Ishikawa (cell line): ENCODE measurements at regions not wholly inside any gene's neighbourhood (a gene's known extent, or its start where the extent isn't known, plus 50 kb on each side); places are given as distances from the start of the nearest gene placed in this dataset.

Source experiments
- CEBPB ChIP-seq: IDR thresholded peaks from 2 replicates; pipeline ENCODE4 v1.6.1; 2012
- CREB1 ChIP-seq: IDR thresholded peaks from 2 replicates; pipeline ENCODE4 v1.6.1; 2012; ENCODE audit warnings: low read depth
- EGR1 ChIP-seq: IDR thresholded peaks from 2 replicates; pipeline ENCODE4 v1.6.1; 2012
- EP300 ChIP-seq: IDR thresholded peaks from 2 replicates; pipeline ENCODE4 v1.6.1; 2012; ENCODE audit warnings: borderline replicate concordance
- FOXM1 ChIP-seq: IDR thresholded peaks from 2 replicates; pipeline ENCODE4 v1.6.1; 2012; ENCODE audit warnings: low read depth, borderline replicate concordance
- MAX ChIP-seq: IDR thresholded peaks from 2 replicates; pipeline ENCODE4 v1.6.1; 2012
- NFIC ChIP-seq: IDR thresholded peaks from 2 replicates; pipeline ENCODE4 v1.6.1; 2012
- RAD21 ChIP-seq: IDR thresholded peaks from 2 replicates; pipeline ENCODE4 v1.6.1; 2012; ENCODE audit warnings: low read depth
- TAF1 ChIP-seq: IDR thresholded peaks from 2 replicates; pipeline ENCODE4 v1.6.1; 2012; ENCODE audit warnings: low read depth, mild to moderate bottlenecking
- TCF12 ChIP-seq: IDR thresholded peaks from 2 replicates; pipeline ENCODE4 v1.6.1; 2012; ENCODE audit warnings: low read depth
- TEAD4 ChIP-seq: IDR thresholded peaks from 2 replicates; pipeline ENCODE4 v1.6.1; 2012
- USF1 ChIP-seq: IDR thresholded peaks from 2 replicates; pipeline ENCODE4 v1.6.1; 2012
- YY1 ChIP-seq: IDR thresholded peaks from 2 replicates; pipeline ENCODE4 v1.6.1; 2012; ENCODE audit warnings: low read depth
- ZBTB7A ChIP-seq: IDR thresholded peaks from 2 replicates; pipeline ENCODE4 v1.6.1; 2012; ENCODE audit warnings: low read depth
- TF ChIP-seq, protein P1 (sequence below): IDR thresholded peaks from 2 replicates; pipeline ENCODE4 v1.6.1; 2012; ENCODE audit warnings: low read depth, mild to moderate bottlenecking

- no peak for TF ChIP-seq NFIC
- no peak for TF ChIP-seq CREB1
- no peak for TF ChIP-seq CEBPB
- TF ChIP-seq YY1, result no peak
- no peak for TF ChIP-seq MAX
- TF ChIP-seq EGR1, result no peak
- no peak for TF ChIP-seq TEAD4
- TF ChIP-seq TAF1, result no peak
- TF ChIP-seq USF1, result no peak
- TF ChIP-seq RAD21, result no peak
- TF ChIP-seq FOXM1, result no peak
- TF ChIP-seq, protein P1, sequence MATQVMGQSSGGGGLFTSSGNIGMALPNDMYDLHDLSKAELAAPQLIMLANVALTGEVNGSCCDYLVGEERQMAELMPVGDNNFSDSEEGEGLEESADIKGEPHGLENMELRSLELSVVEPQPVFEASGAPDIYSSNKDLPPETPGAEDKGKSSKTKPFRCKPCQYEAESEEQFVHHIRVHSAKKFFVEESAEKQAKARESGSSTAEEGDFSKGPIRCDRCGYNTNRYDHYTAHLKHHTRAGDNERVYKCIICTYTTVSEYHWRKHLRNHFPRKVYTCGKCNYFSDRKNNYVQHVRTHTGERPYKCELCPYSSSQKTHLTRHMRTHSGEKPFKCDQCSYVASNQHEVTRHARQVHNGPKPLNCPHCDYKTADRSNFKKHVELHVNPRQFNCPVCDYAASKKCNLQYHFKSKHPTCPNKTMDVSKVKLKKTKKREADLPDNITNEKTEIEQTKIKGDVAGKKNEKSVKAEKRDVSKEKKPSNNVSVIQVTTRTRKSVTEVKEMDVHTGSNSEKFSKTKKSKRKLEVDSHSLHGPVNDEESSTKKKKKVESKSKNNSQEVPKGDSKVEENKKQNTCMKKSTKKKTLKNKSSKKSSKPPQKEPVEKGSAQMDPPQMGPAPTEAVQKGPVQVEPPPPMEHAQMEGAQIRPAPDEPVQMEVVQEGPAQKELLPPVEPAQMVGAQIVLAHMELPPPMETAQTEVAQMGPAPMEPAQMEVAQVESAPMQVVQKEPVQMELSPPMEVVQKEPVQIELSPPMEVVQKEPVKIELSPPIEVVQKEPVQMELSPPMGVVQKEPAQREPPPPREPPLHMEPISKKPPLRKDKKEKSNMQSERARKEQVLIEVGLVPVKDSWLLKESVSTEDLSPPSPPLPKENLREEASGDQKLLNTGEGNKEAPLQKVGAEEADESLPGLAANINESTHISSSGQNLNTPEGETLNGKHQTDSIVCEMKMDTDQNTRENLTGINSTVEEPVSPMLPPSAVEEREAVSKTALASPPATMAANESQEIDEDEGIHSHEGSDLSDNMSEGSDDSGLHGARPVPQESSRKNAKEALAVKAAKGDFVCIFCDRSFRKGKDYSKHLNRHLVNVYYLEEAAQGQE, result no peak
- no peak for TF ChIP-seq TCF12
- TF ChIP-seq EP300, result no peak
Measured at GRCh38 chr11:27228906-27229290, 134.1 kb downstream of the CCDC34 start.

- TF ChIP-seq CEBPB (no peak), NFIC (no peak), FOXM1 (no peak), MAX (no peak)
Measured at GRCh38 chr11:27228232-27228905, 134.6 kb downstream of the CCDC34 start.

DNA sequence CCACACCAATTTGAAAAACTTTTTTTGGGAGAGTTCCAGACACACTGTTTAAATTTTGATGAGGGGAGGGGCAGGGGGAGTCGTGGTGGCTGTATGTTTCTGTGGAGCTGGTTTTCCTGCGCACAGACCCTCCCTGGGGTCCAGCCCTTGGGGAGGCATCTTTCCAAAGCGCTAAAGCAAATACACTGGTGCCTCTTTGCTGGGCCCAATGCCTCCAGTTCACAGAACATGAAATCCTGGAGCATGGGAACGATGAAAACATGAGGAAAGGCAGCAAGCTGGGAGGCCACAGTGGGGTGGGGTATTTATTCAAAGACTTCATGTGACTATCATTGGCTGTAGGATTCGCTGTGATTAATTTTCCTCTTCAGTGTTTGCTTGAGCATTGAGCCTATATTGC lies 135.3 kb downstream of the CCDC34 start:
- no peak for TF ChIP-seq EP300
- TF ChIP-seq MAX, result no peak
- no peak for TF ChIP-seq EGR1
- TF ChIP-seq TEAD4, result no peak
- TF ChIP-seq RAD21, result no peak
- no peak for TF ChIP-seq FOXM1
- no peak for TF ChIP-seq ZBTB7A
- no peak for TF ChIP-seq TAF1
- no peak for TF ChIP-seq NFIC
- TF ChIP-seq CREB1, result no peak

GRCh38 chr11:27219487-27220039 lies 143.5 kb downstream of the CCDC34 start:
- TF ChIP-seq YY1, result peak; percentile 68

GRCh38 chr11:27218421-27219038 lies 144.5 kb downstream of the CCDC34 start:
- no peak for TF ChIP-seq TAF1
- no peak for TF ChIP-seq EP300
- no peak for TF ChIP-seq CEBPB
- no peak for TF ChIP-seq TEAD4

DNA sequence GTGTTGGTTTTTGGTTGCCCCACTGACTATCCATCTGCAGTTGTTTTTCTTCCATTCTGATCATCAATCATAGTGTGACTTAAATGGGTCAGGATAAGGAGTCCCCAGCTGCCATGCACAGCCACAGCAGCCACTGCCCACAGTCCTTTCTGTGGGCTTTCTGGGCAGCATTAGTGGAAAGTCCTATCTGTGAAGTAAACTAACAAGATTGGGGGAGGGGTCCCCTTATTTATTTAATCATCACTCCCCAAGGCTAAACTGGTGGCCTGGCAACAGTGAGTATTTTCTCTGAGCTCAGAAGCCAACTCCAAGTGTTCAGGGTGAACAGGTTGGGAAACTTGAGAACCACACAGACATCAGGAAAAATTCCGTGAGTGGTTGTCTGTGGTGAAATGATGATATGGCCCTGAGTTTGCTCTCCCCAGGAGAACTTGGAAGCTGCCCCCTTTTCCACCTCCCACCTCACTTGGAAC lies 145.0 kb downstream of the CCDC34 start:
- no peak for TF ChIP-seq EP300
- TF ChIP-seq TCF12, result no peak
- TF ChIP-seq MAX, result no peak
- TF ChIP-seq TAF1, result no peak
- no peak for TF ChIP-seq ZBTB7A

GRCh38 chr11:27217496-27217895 lies 145.5 kb downstream of the CCDC34 start:
- TF ChIP-seq ZBTB7A (no peak), TEAD4 (no peak), CREB1 (no peak), EP300 (no peak), FOXM1 (no peak), RAD21 (no peak)
